Muscle layer of duodenum (tissue), 2 donors: ENCODE measurements at regions not wholly inside any gene's neighbourhood (a gene's known extent, or its start where the extent isn't known, plus 50 kb on each side); places are given as distances from the start of the nearest gene placed in this dataset.

ENCODE experiments used
- H3K27ac ChIP-seq: one replicate; pipeline ENCODE4 v1.7.0; 2013; ENCODE audit warnings: mild to moderate bottlenecking, low read length
- H3K27me3 ChIP-seq: one replicate; pipeline ENCODE4 v1.7.0; 2013; ENCODE audit warnings: low read depth, mild to moderate bottlenecking, control low read depth, low read length
- H3K36me3 ChIP-seq, 2 donors: one replicate each; pipeline ENCODE4 v1.7.0; 2013; ENCODE audit warnings: low read length in 2 of 2, control low read depth in 1 of 2, mild to moderate bottlenecking in 1 of 2; ENCODE audit not compliant: insufficient read depth in 2 of 2, control insufficient read depth in 1 of 2
- H3K4me1 ChIP-seq, 2 donors: one replicate each; pipeline ENCODE4 v1.7.0; 2013; ENCODE audit warnings: low read length in 2 of 2, mild to moderate bottlenecking in 2 of 2, control low read depth in 1 of 2, moderate library complexity in 1 of 2; ENCODE audit not compliant: insufficient read depth in 2 of 2, control insufficient read depth in 1 of 2
- H3K4me3 ChIP-seq, 2 donors: one replicate each; pipeline ENCODE4 v1.7.0; 2013; ENCODE audit warnings: low read length in 2 of 2, low read depth in 1 of 2, mild to moderate bottlenecking in 1 of 2
- H3K9me3 ChIP-seq, 2 donors: one replicate each; pipeline ENCODE4 v1.7.0; 2013; ENCODE audit warnings: low read length in 2 of 2, control low read depth in 1 of 2, mild to moderate bottlenecking in 1 of 2; ENCODE audit not compliant: control insufficient read depth in 1 of 2
- donor health status: healthy.

GRCh38 chr6:165229216-165229615 is 80.2 kb downstream of the C6orf118 start:
- H3K27me3 ChIP-seq, result no peaks in the 10 kb centered on the region
- H3K27ac ChIP-seq, result no peak overlapping the region
- H3K4me1 ChIP-seq, result no peaks in the 10 kb centered on the region
- H3K9me3 ChIP-seq, result no peaks in the 10 kb centered on the region
- H3K4me3 ChIP-seq, result no peak overlapping the region
- no peaks in the 10 kb centered on the region for H3K36me3 ChIP-seq

GRCh38 chr6:165227644-165228329 is 81.6 kb downstream of the C6orf118 start:
- Histone ChIP-seq H3K4me3 (no peak overlapping the region), H3K27me3 (no peaks in the 10 kb centered on the region), H3K4me1 (no peaks in the 10 kb centered on the region), H3K9me3 (no peaks in the 10 kb centered on the region), H3K27ac (no peak overlapping the region), H3K36me3 (no peaks in the 10 kb centered on the region)

GRCh38 chr6:165223736-165224135 is 85.7 kb downstream of the C6orf118 start:
- H3K9me3 ChIP-seq, result no peaks in the 10 kb centered on the region
- H3K27me3 ChIP-seq, result no peaks in the 10 kb centered on the region
- H3K27ac ChIP-seq, result no peak overlapping the region
- no peaks in the 10 kb centered on the region for H3K36me3 ChIP-seq
- H3K4me3 ChIP-seq, result no peak overlapping the region
- H3K4me1 ChIP-seq, result no peaks in the 10 kb centered on the region

GRCh38 chr6:165223101-165223500 is 86.3 kb downstream of the C6orf118 start:
- no peak overlapping the region for H3K4me3 ChIP-seq
- no peak overlapping the region for H3K27ac ChIP-seq
- H3K9me3 ChIP-seq, result no peaks in the 10 kb centered on the region
- H3K4me1 ChIP-seq, result no peaks in the 10 kb centered on the region
- H3K27me3 ChIP-seq, result no peaks in the 10 kb centered on the region
- no peaks in the 10 kb centered on the region for H3K36me3 ChIP-seq

- Histone ChIP-seq H3K27me3 (no peaks in the 10 kb centered on the region), H3K4me1 (no peaks in the 10 kb centered on the region), H3K36me3 (no peaks in the 10 kb centered on the region), H3K9me3 (no peaks in the 10 kb centered on the region), H3K4me3 (no peak overlapping the region), H3K27ac (no peak overlapping the region)
These were observed 86.9 kb downstream of the C6orf118 start for GRCh38 chr6:165222315-165223025.

GRCh38 chr6:165220045-165220444 is 89.4 kb downstream of the C6orf118 start:
- no peaks in the 10 kb centered on the region for H3K27me3 ChIP-seq
- peaks cover 0 to 1% of the 10 kb centered on the region in 2 donors for H3K9me3 ChIP-seq
- no peak overlapping the region for H3K4me3 ChIP-seq
- H3K27ac ChIP-seq, result no peak overlapping the region
- H3K4me1 ChIP-seq, result no peaks in the 10 kb centered on the region
- H3K36me3 ChIP-seq, result no peaks in the 10 kb centered on the region

GRCh38 chr6:165219629-165220028 is 89.8 kb downstream of the C6orf118 start:
- Histone ChIP-seq H3K4me1 (no peaks in the 10 kb centered on the region), H3K27ac (no peak overlapping the region), H3K9me3 (peaks cover 0 to 3% of the 10 kb centered on the region in 2 donors), H3K27me3 (no peaks in the 10 kb centered on the region), H3K36me3 (no peaks in the 10 kb centered on the region), H3K4me3 (no peak overlapping the region)

- Histone ChIP-seq H3K27ac (no peak overlapping the region), H3K27me3 (no peaks in the 10 kb centered on the region)
These were observed 90.6 kb downstream of the C6orf118 start for GRCh38 chr6:165218829-165219228.

GRCh38 chr6:165206798-165207197 is 102.6 kb downstream of the C6orf118 start:
- H3K9me3 ChIP-seq, result no peaks in the 10 kb centered on the region
- no peak overlapping the region for H3K27ac ChIP-seq
- H3K27me3 ChIP-seq, result no peaks in the 10 kb centered on the region
- H3K4me3 ChIP-seq, result no peak overlapping the region
- H3K4me1 ChIP-seq, result no peaks in the 10 kb centered on the region
- no peaks in the 10 kb centered on the region for H3K36me3 ChIP-seq

More at GRCh38 chr6:165218829-165219228, 90.6 kb downstream of the C6orf118 start:
- Histone ChIP-seq H3K9me3 (peaks cover 0 to 3% of the 10 kb centered on the region in 2 donors), H3K4me3 (no peak overlapping the region), H3K4me1 (no peaks in the 10 kb centered on the region), H3K36me3 (no peaks in the 10 kb centered on the region)

GRCh38 chr6:165205632-165206031 is 103.8 kb downstream of the C6orf118 start:
- Histone ChIP-seq H3K4me1 (no peaks in the 10 kb centered on the region), H3K9me3 (no peaks in the 10 kb centered on the region), H3K36me3 (no peaks in the 10 kb centered on the region), H3K4me3 (no peak overlapping the region), H3K27ac (no peak overlapping the region), H3K27me3 (no peaks in the 10 kb centered on the region)

GRCh38 chr6:165204807-165205545 is 104.4 kb downstream of the C6orf118 start:
- no peak overlapping the region for H3K4me3 ChIP-seq
- no peaks in the 10 kb centered on the region for H3K4me1 ChIP-seq
- no peaks in the 10 kb centered on the region for H3K36me3 ChIP-seq
- H3K27me3 ChIP-seq, result no peaks in the 10 kb centered on the region
- no peaks in the 10 kb centered on the region for H3K9me3 ChIP-seq
- H3K27ac ChIP-seq, result no peak overlapping the region
